H1 (cell line): ENCODE measurements at regions not wholly inside any gene's neighbourhood (a gene's known extent, or its start where the extent isn't known, plus 50 kb on each side); places are given as distances from the start of the nearest gene placed in this dataset.

Experiments
- CTCF ChIA-PET: fragments of 300-600 bp; sonication (Branson Sonifier 250); formaldehyde crosslinking; loops from one replicate; lab custom pipeline; 2021; ENCODE audit not compliant: partially characterized antibody; lab: Charles Lee
- POLR2A ChIA-PET: fragments of 300-600 bp; sonication (Branson Sonifier 250); formaldehyde crosslinking; loops from one replicate; lab custom pipeline; 2021; ENCODE audit warnings: inconsistent platforms; ENCODE audit not compliant: partially characterized antibody; lab: Charles Lee
- DNase-seq, 2 experiments: peaks; one replicate each; pipeline versions ENCODE4 v3.0.0 to v3.0.0-alpha.2; 2010 to 2022; ENCODE audit warnings: low spot score in 2 of 2, low read depth in 1 of 2, mixed read lengths in 1 of 2
- FAIRE-seq: peaks from 2 replicates; lab custom pipeline; 2011; peaks lifted over from hg19 to GRCh38; lab: Jason Lieb, UNC
- H2AFZ ChIP-seq: 2 replicates; pipeline ENCODE4 v1.8.1; 2012; ENCODE audit warnings: low read length, inconsistent platforms
- H2AK5ac ChIP-seq: 2 replicates; pipeline ENCODE4 v1.6.1; 2013; ENCODE audit warnings: low read depth, low read length
- H2BK120ac ChIP-seq: replicated peaks from 2 replicates; pipeline ENCODE3; 2013; ENCODE audit warnings: low read depth, low read length, inconsistent platforms
- H2BK12ac ChIP-seq: 2 replicates; pipeline ENCODE4 v1.6.1; 2013; ENCODE audit warnings: low read depth, low read length
- H2BK15ac ChIP-seq: 2 replicates; pipeline ENCODE4 v1.6.1; 2013; ENCODE audit warnings: low read length
- H2BK20ac ChIP-seq: 2 replicates; pipeline ENCODE4 v1.6.1; 2013; ENCODE audit warnings: low read length
- H2BK5ac ChIP-seq: 2 replicates; pipeline ENCODE4 v1.6.1; 2013; ENCODE audit warnings: low read depth, low read length
- H3K14ac ChIP-seq: 2 replicates; pipeline ENCODE4 v1.6.1; 2013; ENCODE audit warnings: inconsistent platforms; ENCODE audit not compliant: insufficient read length
- H3K18ac ChIP-seq: 2 replicates; pipeline ENCODE4 v1.6.1; 2013; ENCODE audit warnings: low read length; ENCODE audit errors: extremely low read depth
- H3K23ac ChIP-seq: 2 replicates; pipeline ENCODE4 v1.6.1; 2013; ENCODE audit warnings: inconsistent platforms; ENCODE audit not compliant: insufficient read length
- H3K23me2 ChIP-seq: 2 replicates; pipeline ENCODE4 v1.6.1; 2013; ENCODE audit warnings: low read depth, low read length
- H3K27ac ChIP-seq: 2 replicates; pipeline ENCODE4 v1.6.1; 2011; ENCODE audit warnings: low read depth, low read length, inconsistent platforms
- H3K27me3 ChIP-seq, 4 experiments: replicated peaks in 1 of 4; 1 replicate in 1 of 4; 2 replicates in 3 of 4; pipeline versions ENCODE4 v1.6.1 to v1.8.1; 2011 to 2013; ENCODE audit warnings: low read length in 3 of 4, mild to moderate bottlenecking in 3 of 4, inconsistent platforms in 2 of 4, mixed read lengths in 2 of 4, moderate library complexity in 1 of 4; ENCODE audit not compliant: control insufficient read depth in 3 of 4, insufficient read depth in 3 of 4; ENCODE audit errors: extremely low read depth in 1 of 4
- H3K36me3 ChIP-seq, 4 experiments: 2 replicates each; pipeline versions ENCODE4 v1.6.1 to v1.8.1; 2011 to 2013; ENCODE audit warnings: mild to moderate bottlenecking in 4 of 4, low read length in 3 of 4, moderate library complexity in 2 of 4, control low read depth in 1 of 4, inconsistent platforms in 1 of 4; ENCODE audit not compliant: insufficient read depth in 4 of 4, control insufficient read depth in 2 of 4
- H3K4ac ChIP-seq: replicated peaks from 2 replicates; pipeline ENCODE3; 2013; ENCODE audit warnings: low read length, low read depth, mixed read lengths, inconsistent platforms; ENCODE audit not compliant: insufficient read length
- H3K4me1 ChIP-seq, 4 experiments: replicated peaks in 1 of 4; 1 replicate in 1 of 4; 2 replicates in 3 of 4; pipeline versions ENCODE4 v1.6.1 to v1.8.1; 2011 to 2013; ENCODE audit warnings: low read length in 3 of 4, inconsistent platforms in 2 of 4, mixed read lengths in 1 of 4; ENCODE audit not compliant: insufficient read depth in 4 of 4, control insufficient read depth in 3 of 4
- H3K4me2 ChIP-seq, 2 experiments: 2 replicates each; pipeline versions ENCODE4 v1.6.1 to v1.8.1; 2011 to 2013; ENCODE audit warnings: low read depth in 2 of 2, low read length in 2 of 2, control low read depth in 1 of 2, inconsistent platforms in 1 of 2, mild to moderate bottlenecking in 1 of 2; ENCODE audit not compliant: insufficient read depth in 1 of 2
- H3K4me3 ChIP-seq, 4 experiments: fragments of 200-600, 300-600 bp in 1 of 4; sonication (generic), shearing (Covaris generic), sonication (Bioruptor Twin) in 1 of 4; 2 replicates each; pipeline versions ENCODE4 v1.5.1 to v1.8.1; 2011 to 2016; ENCODE audit warnings: low read length in 4 of 4, low read depth in 3 of 4, control low read depth in 2 of 4, inconsistent platforms in 2 of 4, mild to moderate bottlenecking in 2 of 4, mixed read lengths in 1 of 4, moderate library complexity in 1 of 4; ENCODE audit not compliant: insufficient read depth in 2 of 4; ENCODE audit errors: extremely low read depth in 1 of 4
- H3K56ac ChIP-seq: replicated peaks from 2 replicates; pipeline ENCODE3; 2013; ENCODE audit warnings: low read depth, mild to moderate bottlenecking, mixed read lengths, low read length, inconsistent platforms; ENCODE audit not compliant: insufficient read length
- H3K79me1 ChIP-seq: 2 replicates; pipeline ENCODE4 v1.6.1; 2013; ENCODE audit warnings: low read depth, low read length, control low read depth
- H3K79me2 ChIP-seq, 2 experiments: 2 replicates each; pipeline versions ENCODE4 v1.6.1 to v1.8.1; 2012 to 2013; ENCODE audit warnings: low read length in 2 of 2, mild to moderate bottlenecking in 2 of 2, inconsistent platforms in 1 of 2; ENCODE audit not compliant: insufficient read depth in 2 of 2, control insufficient read depth in 1 of 2
- H3K9ac ChIP-seq, 4 experiments: replicated peaks in 1 of 4; 1 replicate in 1 of 4; 2 replicates in 3 of 4; pipeline versions ENCODE4 v1.6.1 to v1.8.1; 2011 to 2013; ENCODE audit warnings: low read depth in 3 of 4, low read length in 3 of 4, control low read depth in 2 of 4, mild to moderate bottlenecking in 2 of 4, moderate library complexity in 2 of 4, inconsistent platforms in 1 of 4; ENCODE audit errors: extremely low read depth in 1 of 4
- H3K9me3 ChIP-seq, 2 experiments: 2 replicates each; pipeline versions ENCODE4 v1.6.1 to v1.8.1; 2012 to 2013; ENCODE audit warnings: mild to moderate bottlenecking in 2 of 2, moderate library complexity in 2 of 2, control low read depth in 1 of 2, inconsistent platforms in 1 of 2, low read depth in 1 of 2, low read length in 1 of 2, mixed read lengths in 1 of 2; ENCODE audit not compliant: insufficient read depth in 2 of 2
- H4K20me1 ChIP-seq, 2 experiments: replicated peaks in 1 of 2; 2 replicates each; pipeline versions ENCODE3 to v1.8.1; 2011 to 2013; ENCODE audit warnings: inconsistent platforms in 2 of 2, low read length in 2 of 2, mild to moderate bottlenecking in 1 of 2; ENCODE audit not compliant: insufficient read depth in 2 of 2, control insufficient read depth in 1 of 2
- H4K5ac ChIP-seq: 2 replicates; pipeline ENCODE4 v1.6.1; 2013; ENCODE audit warnings: low read length, low read depth, mixed read lengths, inconsistent platforms; ENCODE audit not compliant: insufficient read length
- H4K8ac ChIP-seq: 2 replicates; pipeline ENCODE4 v1.8.0; 2013; ENCODE audit warnings: mild to moderate bottlenecking, moderate library complexity, low read length, inconsistent platforms; ENCODE audit not compliant: insufficient read depth; ENCODE audit errors: extremely low read depth
- H4K91ac ChIP-seq: replicated peaks from 2 replicates; pipeline ENCODE3; 2013; ENCODE audit warnings: low read length, mixed read lengths, inconsistent platforms; ENCODE audit not compliant: insufficient read length
- ATF2 ChIP-seq: IDR thresholded peaks from 2 replicates; pipeline ENCODE4 v1.6.1; 2012; ENCODE audit warnings: low read length, inconsistent platforms
- EZH2 ChIP-seq: fragments of 200-600 bp; sonication (generic); IDR thresholded peaks from 2 replicates; pipeline ENCODE4 v1.7.1; 2012; ENCODE audit warnings: low read depth, mild to moderate bottlenecking, moderate library complexity, low read length, inconsistent platforms; ENCODE audit not compliant: severe bottlenecking
- PHF8 ChIP-seq: fragments of 200-600 bp; sonication (generic); conservative IDR thresholded peaks from 2 replicates; pipeline ENCODE4 v1.7.1; 2012; ENCODE audit warnings: low read depth, mild to moderate bottlenecking, inconsistent platforms, low read length, moderate library complexity
- RAD21 ChIP-seq, 2 experiments: IDR thresholded peaks in 1 of 2; conservative IDR thresholded peaks in 1 of 2; 2 replicates each; pipeline ENCODE4 v1.6.1; 2011; ENCODE audit warnings: low read depth in 2 of 2, low read length in 2 of 2, improper control_type of control experiment in 1 of 2, inconsistent platforms in 1 of 2, mild to moderate bottlenecking in 1 of 2, moderate library complexity in 1 of 2
- RBBP5 ChIP-seq: IDR thresholded peaks from 2 replicates; pipeline ENCODE4 v1.7.1; 2012; ENCODE audit warnings: low read depth, mild to moderate bottlenecking, inconsistent platforms, low read length, moderate library complexity, borderline replicate concordance
- WGBS, 2 experiments: shearing (Covaris generic) in 1 of 2; methylation state at CpG; one replicate each; pipeline versions ENCODE4 v1.1.6 to v1.1.7; 2013 to 2015; ENCODE audit warnings: low lambda C conversion rate in 2 of 2, mixed read lengths in 2 of 2, inconsistent platforms in 1 of 2, low coverage in 1 of 2, missing lambda C conversion rate in 1 of 2; ENCODE audit not compliant: insufficient replicate concordance in 2 of 2, insufficient coverage in 1 of 2, insufficient read length in 1 of 2; ENCODE audit errors: extremely low coverage in 1 of 2, missing lambda C conversion rate in 1 of 2; 5-methylcytosine and 5-hydroxymethylcytosine counted together
- TF ChIP-seq, protein P1 (sequence below), 3 experiments: IDR thresholded peaks; 1 replicate in 2 of 3; 2 replicates in 1 of 3; pipeline versions ENCODE4 v1.5.1 to v1.6.1; 2011; ENCODE audit warnings: low read length in 3 of 3, mild to moderate bottlenecking in 3 of 3, inconsistent platforms in 2 of 3, low read depth in 1 of 3, moderate library complexity in 1 of 3; ENCODE audit not compliant: insufficient read depth in 1 of 3; ENCODE audit errors: control extremely low read depth in 1 of 3
- TF ChIP-seq, protein P2 (sequence below): IDR thresholded peaks from 2 replicates; pipeline ENCODE4 v1.6.1; 2011; ENCODE audit warnings: low read depth, mild to moderate bottlenecking, low read length; ENCODE audit not compliant: insufficient read depth

DNA sequence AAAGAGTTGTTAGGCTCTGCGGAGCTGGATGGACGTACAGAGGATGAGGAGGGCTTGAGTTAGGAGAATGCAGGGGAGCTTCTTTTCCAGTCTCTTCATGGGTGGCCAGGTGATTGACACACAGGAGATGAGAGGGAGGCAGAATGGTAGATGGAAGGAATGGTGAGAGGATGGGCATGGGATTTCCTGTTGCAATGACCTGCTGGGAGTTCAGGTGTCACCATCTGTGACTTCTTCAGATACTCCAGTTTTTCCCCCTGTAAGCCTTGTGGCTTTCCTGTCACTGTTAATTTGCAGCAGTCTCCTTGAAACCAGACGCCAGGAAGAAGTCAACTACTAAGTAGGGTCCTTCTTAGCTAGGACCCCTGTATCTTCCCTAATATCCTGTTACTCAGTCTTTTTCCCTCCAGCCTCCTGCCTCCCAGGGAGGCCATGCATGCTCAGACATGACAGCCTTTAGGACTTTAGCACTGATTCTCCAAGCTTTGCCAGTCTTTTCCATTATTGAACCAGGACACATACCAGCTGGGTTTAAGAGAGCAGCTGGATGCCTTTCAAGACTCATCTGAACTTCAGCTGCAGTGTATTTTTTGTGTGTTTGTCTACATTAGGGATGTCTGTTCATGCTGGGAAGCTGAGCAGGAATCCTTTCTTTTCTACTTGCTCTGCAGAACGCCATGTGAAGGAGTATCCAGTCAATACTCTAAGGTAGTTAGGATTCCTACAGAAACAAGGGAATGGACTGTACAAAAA is 67.2 kb upstream of the CD180 start:
- no peaks in the 10 kb centered on the region for H3K27me3 ChIP-seq
- WGBS, 2 experiments = 88% methylated on average over 4 of the region's 4 CpGs; no CpG with 5 or more reads in 1 of the 2 experiments
- no peak overlapping the region for H2AK5ac ChIP-seq
- no peak overlapping the region for H3K27ac ChIP-seq
- no peak overlapping the region for H4K8ac ChIP-seq
- H3K4me2 ChIP-seq = no peak overlapping the region
- ChIA-PET CTCF (interaction anchor here (1.2 to 2.1 kb wide), 2 partner anchors 14 to 17 kb away, joined by 3 to 9 read pairs; no protein-coding TSS in a partner anchor), POLR2A (no interaction called here)
- FAIRE-seq (no peak), DNase-seq (no peak)
- no peak overlapping the region for H3K4ac ChIP-seq
- no peaks in the 10 kb centered on the region for H3K9me3 ChIP-seq
- H3K23me2 ChIP-seq = no peaks in the 10 kb centered on the region
- no peak overlapping the region for H3K4me3 ChIP-seq
- H3K56ac ChIP-seq = no peak overlapping the region
- no peak overlapping the region for H3K14ac ChIP-seq
- H3K23ac ChIP-seq = no peak overlapping the region
- H4K91ac ChIP-seq = no peak overlapping the region
- H2BK15ac ChIP-seq = no peak overlapping the region
- H3K36me3 ChIP-seq = no peaks in the 10 kb centered on the region
- H3K18ac ChIP-seq = no peak overlapping the region
- no peak overlapping the region for H2AFZ ChIP-seq
- no peaks in the 10 kb centered on the region for H3K4me1 ChIP-seq
- H4K20me1 ChIP-seq = no peaks in the 10 kb centered on the region
- no peak overlapping the region for H2BK120ac ChIP-seq
- no peaks in the 10 kb centered on the region for H3K79me1 ChIP-seq
- H2BK5ac ChIP-seq = no peak overlapping the region
- no peak overlapping the region for H2BK12ac ChIP-seq
- no peak overlapping the region for H2BK20ac ChIP-seq
- no peaks in the 10 kb centered on the region for H3K79me2 ChIP-seq
- H3K9ac ChIP-seq = no peak overlapping the region
- H4K5ac ChIP-seq = no peak overlapping the region
- TF ChIP-seq, protein P1, sequence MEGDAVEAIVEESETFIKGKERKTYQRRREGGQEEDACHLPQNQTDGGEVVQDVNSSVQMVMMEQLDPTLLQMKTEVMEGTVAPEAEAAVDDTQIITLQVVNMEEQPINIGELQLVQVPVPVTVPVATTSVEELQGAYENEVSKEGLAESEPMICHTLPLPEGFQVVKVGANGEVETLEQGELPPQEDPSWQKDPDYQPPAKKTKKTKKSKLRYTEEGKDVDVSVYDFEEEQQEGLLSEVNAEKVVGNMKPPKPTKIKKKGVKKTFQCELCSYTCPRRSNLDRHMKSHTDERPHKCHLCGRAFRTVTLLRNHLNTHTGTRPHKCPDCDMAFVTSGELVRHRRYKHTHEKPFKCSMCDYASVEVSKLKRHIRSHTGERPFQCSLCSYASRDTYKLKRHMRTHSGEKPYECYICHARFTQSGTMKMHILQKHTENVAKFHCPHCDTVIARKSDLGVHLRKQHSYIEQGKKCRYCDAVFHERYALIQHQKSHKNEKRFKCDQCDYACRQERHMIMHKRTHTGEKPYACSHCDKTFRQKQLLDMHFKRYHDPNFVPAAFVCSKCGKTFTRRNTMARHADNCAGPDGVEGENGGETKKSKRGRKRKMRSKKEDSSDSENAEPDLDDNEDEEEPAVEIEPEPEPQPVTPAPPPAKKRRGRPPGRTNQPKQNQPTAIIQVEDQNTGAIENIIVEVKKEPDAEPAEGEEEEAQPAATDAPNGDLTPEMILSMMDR (IDR thresholded peaks at IDR 0.05; ENCODE audit: control extremely low read depth in 1 of 3, insufficient read depth in 1 of 3, low read depth in 1 of 3, low read length in 3 of 3) = no peak
- no peak for TF ChIP-seq ATF2
- no peak for TF ChIP-seq EZH2
- TF ChIP-seq RBBP5 = no peak
- no peak for TF ChIP-seq RAD21 (IDR thresholded peaks at IDR 0.05 in 1 of 2, conservative IDR thresholded peaks at IDR 0.05 in 1 of 2; ENCODE audit: low read depth in 2 of 2, low read length in 2 of 2)
- TF ChIP-seq PHF8 = no peak
- TF ChIP-seq, protein P2, sequence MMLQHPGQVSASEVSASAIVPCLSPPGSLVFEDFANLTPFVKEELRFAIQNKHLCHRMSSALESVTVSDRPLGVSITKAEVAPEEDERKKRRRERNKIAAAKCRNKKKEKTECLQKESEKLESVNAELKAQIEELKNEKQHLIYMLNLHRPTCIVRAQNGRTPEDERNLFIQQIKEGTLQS = no peak
